GM19324 (cell line): ENCODE measurements at regions not wholly inside any gene's neighbourhood (a gene's known extent, or its start where the extent isn't known, plus 50 kb on each side); places are given as distances from the start of the nearest gene placed in this dataset.
"Not testable (repeated sequence)": the region's sequence is repeated elsewhere in the genome, so short reads cannot be mapped to it uniquely, and the experiment has no call there.

Experiments used
- ATAC-seq: cut with Tn5 transposase; IDR thresholded peaks from one replicate; pipeline ENCODE4 v1.9.1; 2021; ENCODE audit warnings: mild to moderate bottlenecking, moderate library complexity; ENCODE audit not compliant: unreplicated experiment, low FRiP score

DNA sequence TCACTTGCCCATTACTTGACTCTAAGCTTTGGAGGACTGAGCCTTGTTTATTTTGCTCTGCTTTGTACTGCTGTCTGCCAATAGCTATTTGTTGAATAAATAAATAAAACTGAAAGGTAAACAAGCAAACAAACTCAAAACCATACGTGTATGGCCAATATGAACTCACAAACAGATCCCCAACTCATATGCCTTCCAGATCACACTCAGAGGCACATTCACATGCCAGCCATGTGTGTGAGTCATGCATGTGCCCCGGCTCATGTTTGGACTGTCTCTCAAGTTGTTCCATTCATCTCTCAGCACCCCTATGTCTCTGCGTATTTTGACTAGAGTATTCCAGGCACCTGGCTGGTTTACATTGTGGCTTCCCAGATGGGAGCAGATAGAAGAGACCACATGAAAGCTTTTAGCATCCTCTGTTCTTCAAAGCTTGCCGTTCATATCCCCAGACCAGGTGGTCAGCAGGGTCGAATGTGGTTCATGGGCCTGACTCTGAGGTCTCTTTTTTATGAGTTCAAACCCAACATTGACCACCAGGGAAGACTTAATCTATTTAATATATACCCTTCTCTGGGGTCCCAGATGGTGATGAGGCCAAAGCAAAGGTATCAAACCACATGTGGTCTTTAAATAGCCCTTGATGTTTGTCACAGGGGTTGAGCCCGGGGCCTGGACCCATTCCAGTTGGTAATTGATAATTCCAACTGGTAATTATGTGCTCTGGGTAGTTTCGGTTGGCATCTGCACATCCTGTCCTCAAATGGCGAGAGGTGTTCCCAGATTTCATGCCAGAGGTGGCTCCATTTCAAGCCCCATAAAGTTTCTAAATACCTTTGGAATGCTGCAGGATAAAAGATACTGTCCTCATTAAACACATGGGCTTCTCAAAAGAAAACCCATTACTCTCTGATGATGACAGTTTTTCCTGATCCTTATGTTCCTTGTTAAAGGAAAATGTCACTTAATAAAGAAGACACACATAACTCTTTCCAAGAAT lies 287.3 kb upstream of the MAF start:
- no peak for ATAC-seq

DNA sequence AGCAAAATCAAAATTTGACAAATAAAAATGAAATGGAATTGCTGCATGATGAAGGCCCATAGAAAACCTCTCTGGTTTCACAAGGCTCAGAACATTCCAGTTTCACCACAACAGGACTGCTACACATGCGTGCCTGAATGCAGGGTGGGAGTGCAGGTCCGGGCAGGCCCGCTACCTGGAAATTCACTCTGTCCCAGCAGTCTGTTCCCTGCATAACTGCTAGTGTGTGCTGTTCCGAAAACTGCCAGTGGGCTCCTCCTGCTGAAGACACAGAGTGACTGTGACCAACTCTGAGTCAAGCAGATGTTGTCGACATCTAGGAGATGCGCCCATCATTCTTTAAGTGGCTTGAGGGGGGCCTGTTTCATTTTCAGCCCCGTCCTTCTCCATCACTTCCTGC lies 284.8 kb upstream of the MAF start:
- ATAC-seq, result no peak

DNA sequence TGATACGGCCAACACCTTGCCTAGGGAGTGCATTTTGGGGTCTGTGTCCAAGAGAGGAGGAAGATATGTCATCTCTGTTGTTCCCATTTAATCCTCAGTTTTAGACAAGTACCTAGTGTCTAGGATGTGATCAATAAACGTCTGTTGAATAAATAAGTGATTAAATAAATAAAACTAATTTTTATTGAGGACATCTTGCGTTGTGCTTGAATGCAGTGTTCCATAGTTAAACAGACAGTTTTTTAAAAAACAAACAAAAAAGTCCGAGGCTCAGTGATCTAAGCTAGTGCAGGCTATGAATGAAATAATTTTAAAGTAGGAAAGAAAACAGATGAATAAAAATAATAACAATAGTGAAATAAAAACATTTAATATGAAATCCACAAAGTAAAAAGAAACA lies 283.0 kb upstream of the MAF start:
- ATAC-seq, result no peak

DNA sequence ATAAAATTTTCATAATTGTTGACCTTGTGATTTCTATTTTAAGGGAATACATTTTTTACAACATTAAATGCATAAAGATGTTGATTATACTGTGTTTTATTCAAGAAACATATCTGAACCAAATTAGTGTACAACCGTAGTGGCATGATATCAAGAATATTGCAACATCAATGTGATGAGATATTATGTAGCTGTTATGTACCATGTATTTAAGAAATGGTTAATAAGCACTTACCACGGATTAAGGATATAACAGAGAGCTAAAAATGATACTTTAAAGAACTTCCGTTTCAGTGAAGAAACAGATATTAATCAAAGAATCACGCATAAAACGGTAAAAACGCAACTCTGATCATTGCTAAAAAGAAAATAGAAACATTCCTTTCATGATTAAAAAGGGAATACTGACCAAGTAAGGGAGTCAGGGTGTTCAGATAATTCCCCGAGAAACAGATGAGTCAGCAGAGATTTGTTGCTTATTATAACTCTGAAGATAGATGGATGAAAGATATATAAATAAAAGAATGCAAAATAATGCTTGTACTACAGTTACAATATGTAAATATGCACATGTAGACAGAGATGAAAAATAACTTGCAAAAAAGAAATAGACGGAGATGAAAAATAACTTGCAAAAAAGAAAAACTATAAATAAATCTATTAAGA lies 281.9 kb upstream of the MAF start:
- no peak for ATAC-seq

DNA sequence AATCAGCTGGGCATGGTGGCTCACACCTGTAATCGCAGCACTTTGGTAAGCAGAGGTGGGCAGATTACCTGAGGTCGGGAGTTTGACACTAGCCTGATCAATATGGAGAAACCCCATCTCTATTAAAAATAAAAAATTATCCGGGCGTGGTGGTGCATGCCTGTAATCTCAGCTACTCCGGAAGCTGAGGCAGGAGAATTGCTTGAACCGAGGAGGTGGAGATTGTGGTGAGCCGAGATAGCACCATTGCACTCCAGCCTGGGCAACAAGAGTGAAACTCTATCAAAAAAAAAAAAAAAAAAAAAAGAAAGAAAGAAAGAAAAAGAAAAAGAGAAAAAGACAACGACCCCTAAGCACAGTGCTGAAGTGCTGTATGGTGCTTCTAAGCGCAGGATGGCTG lies 280.6 kb upstream of the MAF start:
- not testable (repeated sequence) for ATAC-seq

DNA sequence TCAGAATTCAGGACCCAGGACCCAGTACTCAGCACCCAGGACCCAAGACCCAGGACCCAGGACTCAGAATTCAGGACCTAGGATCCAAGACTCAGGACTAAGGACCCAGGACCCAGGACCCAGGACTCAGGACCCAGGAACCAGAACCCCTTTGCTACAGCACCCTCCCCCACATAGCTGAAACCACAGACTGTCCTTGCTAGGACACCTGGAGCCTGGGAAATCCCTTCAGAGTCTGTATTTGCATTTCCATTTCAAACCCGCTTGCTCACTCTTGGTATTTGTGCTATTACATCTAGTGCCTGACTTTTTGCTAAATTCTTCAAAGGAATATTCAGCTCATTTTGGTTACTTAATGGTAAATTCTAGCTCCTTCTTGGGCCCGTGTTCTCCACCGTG lies 275.8 kb upstream of the MAF start:
- ATAC-seq, result no peak

DNA sequence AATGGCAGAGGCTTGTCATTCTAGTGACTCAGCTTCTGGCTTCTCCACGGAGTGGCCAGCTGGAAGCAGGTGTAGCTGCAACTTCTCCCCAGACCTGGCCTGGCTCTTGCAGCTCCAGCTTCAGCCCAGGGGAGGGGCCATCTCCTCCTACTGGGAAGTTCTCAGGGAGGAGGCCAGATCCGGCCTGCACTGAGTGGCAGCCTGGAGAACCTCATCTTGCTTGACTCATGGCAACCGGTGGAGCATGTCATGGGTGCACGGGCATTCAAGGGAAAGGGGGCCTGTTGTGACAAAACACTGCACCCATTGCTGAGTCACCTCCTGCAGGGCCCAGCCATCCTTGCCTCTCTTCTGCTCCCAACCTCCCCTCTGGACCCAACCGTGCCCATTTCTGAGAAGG lies 273.9 kb upstream of the MAF start:
- no peak for ATAC-seq

DNA sequence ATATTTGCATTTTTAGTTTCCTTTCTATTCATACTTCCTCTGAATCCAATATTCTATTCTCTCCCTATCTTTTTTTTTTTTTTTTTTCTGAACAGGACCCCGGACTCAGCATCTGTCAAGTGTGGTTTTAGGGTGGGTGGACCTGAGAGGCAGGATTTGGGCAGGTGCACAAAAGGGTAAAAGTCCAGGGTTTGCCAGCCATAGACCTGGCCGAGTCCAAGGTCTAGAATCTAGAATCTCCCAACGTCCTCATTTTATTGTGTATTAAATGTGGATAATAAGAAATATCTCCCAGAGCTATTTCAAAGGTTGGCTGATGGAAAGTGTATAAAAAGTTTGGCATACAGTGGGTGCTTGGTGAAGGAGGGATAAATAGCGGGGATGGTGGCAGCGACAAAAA lies 273.3 kb upstream of the MAF start:
- ATAC-seq, result no peak

DNA sequence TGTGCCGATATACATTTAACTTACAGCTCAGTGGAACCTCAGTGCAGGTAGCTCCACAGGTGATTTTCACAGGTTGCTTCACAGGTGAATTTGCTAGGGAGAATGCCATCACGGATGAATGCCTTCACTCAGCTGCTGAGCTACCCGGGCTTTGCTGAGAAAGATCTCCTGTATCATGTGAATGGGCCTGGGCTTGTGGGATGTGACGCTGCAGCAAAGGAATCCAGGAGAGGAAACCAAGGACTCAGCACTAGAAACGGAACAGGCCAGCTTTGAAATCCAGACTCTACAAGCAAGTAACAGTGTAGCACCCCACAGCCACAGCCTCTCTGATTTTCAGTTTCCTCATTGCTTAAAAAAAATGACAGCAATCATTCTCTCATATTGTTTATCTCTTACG lies 271.4 kb upstream of the MAF start:
- no peak for ATAC-seq

DNA sequence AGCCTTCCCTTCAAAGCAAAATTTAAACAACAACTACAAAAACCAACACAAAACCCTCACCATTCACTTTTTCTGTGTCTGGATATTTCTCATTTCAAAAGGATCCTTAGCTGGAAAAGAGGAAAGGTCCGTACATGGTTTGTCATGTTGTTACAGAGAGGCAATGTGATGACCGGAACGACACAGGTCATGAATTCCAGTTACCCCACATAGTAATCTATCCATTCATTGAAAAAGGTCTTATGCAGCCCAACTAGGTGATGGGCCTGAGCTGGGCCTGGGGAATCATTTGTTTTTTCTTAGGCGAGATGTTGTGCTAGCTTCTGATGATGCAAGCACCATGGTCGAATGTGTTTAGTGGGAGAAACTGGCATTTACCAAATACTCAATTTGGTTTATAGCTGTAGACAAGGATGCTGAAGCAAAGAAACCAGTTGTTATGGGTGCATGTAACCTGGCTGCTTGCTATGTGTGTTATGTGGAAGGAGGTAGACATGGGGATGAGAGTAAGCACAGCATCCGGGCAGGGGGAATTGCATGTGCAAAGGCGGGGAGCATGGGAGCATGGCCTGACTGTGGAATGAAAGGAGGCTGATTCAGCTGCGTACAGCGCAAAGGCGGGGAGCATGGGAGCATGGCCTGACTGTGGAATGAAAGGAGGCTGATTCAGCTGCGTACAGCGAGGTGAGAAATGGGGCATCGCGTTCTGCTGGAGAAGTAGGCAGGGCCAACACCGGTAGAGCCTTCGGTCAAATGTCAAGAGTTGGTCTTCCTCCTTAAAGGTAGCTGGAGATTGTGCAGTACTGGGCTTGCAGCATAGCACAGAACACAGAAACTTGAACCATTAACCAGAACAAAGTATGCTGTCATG lies 269.7 kb upstream of the MAF start:
- ATAC-seq, result no peak

DNA sequence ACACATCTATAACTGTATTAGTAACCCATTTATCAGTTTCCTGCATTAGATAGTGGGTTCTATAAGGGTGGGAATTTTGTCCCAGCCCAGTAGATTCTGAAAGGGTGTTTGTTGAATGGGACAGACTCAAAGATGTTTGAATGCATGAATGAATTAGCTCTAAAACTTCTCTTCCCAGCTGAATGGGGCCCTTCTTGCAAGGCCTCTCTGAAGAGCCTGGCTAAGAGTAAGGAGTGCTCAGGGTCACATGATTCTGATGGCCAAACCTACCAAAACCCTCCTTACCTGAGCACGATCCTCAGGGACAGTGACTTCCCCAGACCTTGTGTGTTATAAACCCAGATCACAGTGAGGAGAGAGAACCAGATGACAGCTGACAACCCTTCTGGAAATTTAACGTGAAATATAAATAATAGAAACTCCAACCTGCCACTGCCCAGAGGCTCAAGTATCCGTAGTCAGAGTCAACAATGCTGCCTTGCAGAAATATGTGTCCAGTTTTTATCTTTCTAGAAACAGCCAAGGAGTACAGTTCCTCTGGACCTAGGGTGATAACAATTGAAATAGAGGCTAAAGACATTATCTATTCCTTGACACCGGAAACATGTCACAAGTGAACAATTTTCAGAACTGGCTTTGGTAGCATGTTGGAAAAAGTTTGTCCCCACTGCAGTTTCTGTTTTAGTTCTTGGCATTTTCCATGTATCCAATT lies 268.9 kb upstream of the MAF start:
- ATAC-seq, result no peak

DNA sequence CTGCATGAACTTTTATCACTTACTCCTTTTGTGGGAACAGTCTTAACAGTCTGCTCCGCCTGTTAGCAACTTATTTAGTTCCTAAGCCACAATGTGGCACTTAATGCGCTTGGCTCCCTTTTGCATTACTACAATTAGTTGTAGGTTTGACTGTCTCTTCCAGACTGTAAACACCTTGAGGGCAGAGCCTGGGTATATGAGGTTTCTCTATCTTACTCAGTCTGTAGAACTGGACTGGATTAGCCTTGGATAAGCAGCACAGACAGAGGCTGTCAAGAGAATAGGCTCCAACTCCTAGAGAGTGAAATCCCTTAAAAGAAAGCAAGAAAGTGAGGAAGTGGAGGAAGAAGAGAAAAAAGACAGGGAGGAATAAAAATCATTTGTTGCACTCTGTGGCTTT lies 268.3 kb upstream of the MAF start:
- ATAC-seq, result no peak

DNA sequence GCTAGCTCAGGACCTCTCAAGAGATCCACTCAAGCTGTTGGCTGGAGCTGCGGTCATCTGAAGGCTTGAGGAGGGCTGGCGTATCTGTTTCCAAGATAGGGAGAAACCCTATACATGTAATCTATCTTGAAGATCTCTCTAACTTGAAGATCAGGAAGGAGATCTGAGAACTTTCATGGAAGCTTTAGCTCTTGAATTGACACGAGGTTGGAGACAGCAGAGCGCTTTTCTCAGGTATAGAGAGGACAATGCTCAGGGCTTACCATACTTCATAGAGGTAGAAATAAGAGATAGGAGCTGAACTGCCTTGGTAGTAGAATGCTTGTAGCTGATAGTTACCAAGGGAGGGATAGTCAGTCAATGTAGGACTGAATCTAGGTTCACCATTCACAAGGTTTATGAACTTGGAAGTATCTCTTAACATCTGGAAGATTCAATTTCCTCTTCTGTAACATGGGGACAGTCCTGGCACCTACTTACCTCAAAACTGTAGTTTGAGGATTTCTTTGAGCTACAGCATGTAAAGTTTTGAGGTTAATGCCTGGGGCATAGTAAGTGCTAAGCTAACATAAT lies 267.0 kb upstream of the MAF start:
- ATAC-seq, result no peak

DNA sequence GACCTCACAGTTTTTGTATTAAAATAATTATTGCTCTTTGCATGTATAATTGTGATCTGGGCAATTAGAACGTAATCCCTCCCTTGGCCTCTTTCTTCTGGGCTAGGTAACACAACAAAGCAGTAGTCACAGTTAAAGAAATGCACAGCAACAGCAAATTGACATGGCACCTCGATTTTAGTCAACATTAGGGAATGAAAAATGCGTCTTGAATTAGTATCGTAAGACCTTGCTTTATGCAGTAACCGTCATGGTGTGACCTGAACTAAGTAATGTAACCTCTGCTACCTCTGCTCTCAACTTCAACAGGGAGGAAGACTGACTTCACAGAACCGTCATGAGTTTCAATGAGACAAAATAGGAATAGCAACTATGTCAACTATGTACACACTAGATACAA lies 265.4 kb upstream of the MAF start:
- no peak for ATAC-seq

DNA sequence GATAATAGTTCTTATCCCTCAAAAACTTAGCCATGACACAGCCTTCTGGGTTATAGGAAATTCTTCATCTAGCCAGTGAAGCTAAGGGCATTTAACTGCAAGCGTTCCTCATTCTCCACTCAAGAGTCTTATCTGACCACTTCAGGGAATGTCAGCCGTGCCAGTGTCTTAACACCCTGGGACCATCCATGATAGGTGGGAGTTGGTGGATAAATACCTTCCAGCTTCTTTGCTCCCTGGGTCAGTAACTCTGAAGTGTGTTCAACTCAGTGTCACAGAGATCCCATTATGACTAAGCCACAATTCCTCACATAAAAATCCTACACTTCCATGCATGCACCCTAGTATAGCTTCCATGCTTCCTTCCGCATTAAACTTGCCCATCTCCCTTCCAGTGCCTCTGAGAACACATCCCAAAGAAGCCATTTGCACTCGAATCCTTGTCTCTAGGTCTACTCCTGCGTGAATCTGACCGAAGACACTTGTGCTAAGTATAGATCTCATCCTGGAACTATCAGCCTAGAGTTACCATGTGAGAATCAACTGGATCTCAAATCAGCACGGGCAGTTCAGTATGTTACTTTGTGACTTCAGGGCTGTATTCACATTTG lies 264.3 kb upstream of the MAF start:
- ATAC-seq, result no peak

DNA sequence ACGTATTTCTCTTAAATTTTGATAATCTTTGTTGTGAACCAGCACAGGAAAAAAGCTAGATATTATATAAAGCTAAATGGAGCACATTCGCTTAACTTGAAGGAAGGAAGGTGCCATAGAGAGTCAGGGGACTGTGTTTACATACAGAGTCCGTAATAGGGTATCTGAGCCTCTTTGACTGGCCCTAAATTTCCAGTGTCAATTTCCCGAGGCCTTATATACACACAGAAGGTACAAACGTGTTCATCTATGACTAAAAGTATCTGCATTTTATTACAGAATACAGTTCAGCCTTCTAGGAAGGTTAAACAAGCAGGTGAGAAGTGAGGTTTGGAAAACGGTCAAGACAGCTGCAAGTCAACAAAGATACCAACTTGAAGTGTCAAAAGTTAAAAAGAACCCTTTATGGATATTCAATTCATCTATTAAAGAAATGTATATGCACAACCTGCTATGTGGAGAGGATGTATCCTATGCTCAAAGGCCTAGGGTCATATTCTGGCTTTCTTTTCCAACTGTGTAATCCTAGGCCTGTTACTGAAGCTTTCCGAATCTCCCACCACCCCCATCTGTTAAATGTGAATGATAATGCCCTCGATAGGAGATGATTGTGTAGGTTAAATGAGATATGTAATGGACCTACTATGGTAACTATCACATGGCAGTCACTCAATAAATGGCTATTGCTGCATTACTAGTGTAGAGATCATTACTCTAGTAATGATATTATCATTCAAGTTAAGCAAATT lies 263.7 kb upstream of the MAF start:
- no peak for ATAC-seq

DNA sequence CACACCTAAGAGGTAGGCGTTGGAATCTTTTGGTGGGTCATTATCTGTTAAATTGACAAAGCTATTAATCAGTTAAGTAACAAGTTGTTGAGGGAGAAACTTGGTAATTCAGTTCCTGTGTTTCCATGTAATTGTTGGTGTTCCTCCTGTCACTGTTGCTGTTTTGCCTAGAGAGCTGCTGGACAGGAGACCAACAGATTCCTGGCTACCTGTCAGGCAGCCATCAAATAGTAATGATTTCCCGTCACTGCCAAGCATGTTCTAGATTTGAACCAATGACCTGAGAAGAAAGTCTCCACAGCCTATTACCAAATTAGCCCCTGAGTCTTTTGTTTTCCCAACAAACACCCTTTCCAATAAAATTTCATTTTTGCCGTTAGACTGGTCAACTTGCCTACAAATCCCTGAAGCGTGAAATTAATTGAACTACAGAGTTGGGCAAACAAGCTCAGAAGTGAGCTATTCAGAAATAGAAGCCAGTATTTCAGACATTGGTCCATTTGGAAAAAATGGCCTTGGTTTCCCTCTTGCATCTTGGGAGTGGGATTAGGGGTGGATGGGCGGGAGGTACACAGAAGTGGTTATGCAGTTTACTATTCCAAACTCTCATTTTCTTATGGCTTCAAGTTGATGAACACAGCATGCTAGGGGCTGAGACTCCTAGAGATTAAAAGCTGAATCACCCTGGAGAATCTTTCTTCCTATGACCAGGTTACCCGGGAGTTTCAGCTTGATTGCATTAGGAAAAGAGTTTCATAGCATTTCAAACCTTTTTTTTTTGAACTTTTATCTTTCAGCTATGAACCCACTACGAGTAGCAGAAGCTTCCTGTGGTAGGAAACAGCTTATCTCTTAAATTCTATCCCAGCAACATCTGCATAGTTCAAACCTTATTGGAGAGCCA lies 262.8 kb upstream of the MAF start:
- ATAC-seq, result no peak

DNA sequence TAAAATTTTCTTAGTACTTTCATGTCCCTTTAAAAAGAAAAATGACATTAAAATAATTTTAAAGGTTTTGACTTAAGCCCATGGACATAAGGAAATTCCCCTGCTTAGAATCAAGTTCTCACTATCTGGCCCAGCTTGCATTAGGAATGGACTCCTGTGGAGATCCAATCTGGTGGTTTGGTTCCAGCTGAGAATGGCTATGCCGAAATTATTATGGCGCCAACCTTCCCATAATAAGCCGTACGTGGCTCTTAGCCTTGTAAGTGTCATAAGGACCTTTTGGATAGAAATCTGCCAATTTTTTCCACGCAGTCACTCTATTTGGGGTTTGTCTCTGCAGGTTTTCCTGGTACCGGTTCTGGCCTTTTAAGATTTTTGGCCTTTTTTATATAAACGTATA lies 262.1 kb upstream of the MAF start:
- no peak for ATAC-seq
